HG03460 (cell line): ENCODE measurements at regions not wholly inside any gene's neighbourhood (a gene's known extent, or its start where the extent isn't known, plus 50 kb on each side); places are given as distances from the start of the nearest gene placed in this dataset.
"Not testable (repeated sequence)": the region's sequence is repeated elsewhere in the genome, so short reads cannot be mapped to it uniquely, and the experiment has no call there.

ENCODE experiments used
- ATAC-seq: cut with Tn5 transposase; IDR thresholded peaks from one replicate; pipeline ENCODE4 v1.9.1; 2021; ENCODE audit not compliant: unreplicated experiment

- no peak for ATAC-seq
Measured at GRCh38 chr6:8821981-8822381, 386.6 kb upstream of the SLC35B3 start.

GRCh38 chr6:8820313-8820712 lies 385.0 kb upstream of the SLC35B3 start:
- ATAC-seq: no peak

GRCh38 chr6:8819446-8819845 lies 384.1 kb upstream of the SLC35B3 start:
- ATAC-seq: no peak

- ATAC-seq: no peak
Measured at GRCh38 chr6:8814440-8815000, 379.2 kb upstream of the SLC35B3 start.

- no peak for ATAC-seq
Measured at GRCh38 chr6:8810325-8810724, 375.0 kb upstream of the SLC35B3 start.

GRCh38 chr6:8809662-8810061 lies 374.3 kb upstream of the SLC35B3 start:
- ATAC-seq: no peak

- ATAC-seq: no peak
Measured at GRCh38 chr6:8803181-8803760, 367.9 kb upstream of the SLC35B3 start.

- ATAC-seq: not testable (repeated sequence)
Measured at GRCh38 chr6:8802397-8802796, 367.1 kb upstream of the SLC35B3 start.

GRCh38 chr6:8794420-8794819 lies 359.1 kb upstream of the SLC35B3 start:
- ATAC-seq: no peak

- no peak for ATAC-seq
Measured at GRCh38 chr6:8789878-8790277, 354.5 kb upstream of the SLC35B3 start.

- ATAC-seq: no peak
Measured at GRCh38 chr6:8785223-8785622, 349.9 kb upstream of the SLC35B3 start.

- ATAC-seq: no peak
Measured at GRCh38 chr6:8783191-8783590, 347.8 kb upstream of the SLC35B3 start.

- ATAC-seq: no peak
Measured at GRCh38 chr6:8780653-8781052, 345.3 kb upstream of the SLC35B3 start.

- ATAC-seq: no peak
Measured at GRCh38 chr6:8764733-8765132, 329.4 kb upstream of the SLC35B3 start.

GRCh38 chr6:8760951-8761350 lies 325.6 kb upstream of the SLC35B3 start:
- no peak for ATAC-seq

GRCh38 chr6:8758412-8758811 lies 323.1 kb upstream of the SLC35B3 start:
- no peak for ATAC-seq

- no peak for ATAC-seq
Measured at GRCh38 chr6:8750627-8751026, 315.3 kb upstream of the SLC35B3 start.

- no peak for ATAC-seq
Measured at GRCh38 chr6:8749465-8749864, 314.1 kb upstream of the SLC35B3 start.

- peak; percentile 72 for ATAC-seq
Measured at GRCh38 chr6:8743170-8743745, 307.9 kb upstream of the SLC35B3 start.

GRCh38 chr6:8739454-8739853 lies 304.1 kb upstream of the SLC35B3 start:
- ATAC-seq: no peak

- no peak for ATAC-seq
Measured at GRCh38 chr6:8738951-8739350, 303.6 kb upstream of the SLC35B3 start.

- no peak for ATAC-seq
Measured at GRCh38 chr6:8736156-8736895, 301.0 kb upstream of the SLC35B3 start.
